ENCODE measurements at regions not wholly inside any gene's neighbourhood (a gene's known extent, or its start where the extent isn't known, plus 50 kb on each side); places are given as distances from the start of the nearest gene placed in this dataset.

- no peak for TF ChIP-seq ZNF274 (IDR thresholded peaks at IDR 0.05; ENCODE audit: low read depth, low read length)
- no peak for TF ChIP-seq YY1 (IDR thresholded peaks at IDR 0.05; ENCODE audit: insufficient read depth, insufficient read length)
Measured at GRCh38 chr18:78087338-78087737, 837.7 kb downstream of the GALR1 start.
